HG03139 (cell line): ENCODE measurements at regions not wholly inside any gene's neighbourhood (a gene's known extent, or its start where the extent isn't known, plus 50 kb on each side); places are given as distances from the start of the nearest gene placed in this dataset.

Experiments used
- ATAC-seq: cut with Tn5 transposase; IDR thresholded peaks from one replicate; pipeline ENCODE4 v1.9.1; 2021; ENCODE audit not compliant: unreplicated experiment

DNA sequence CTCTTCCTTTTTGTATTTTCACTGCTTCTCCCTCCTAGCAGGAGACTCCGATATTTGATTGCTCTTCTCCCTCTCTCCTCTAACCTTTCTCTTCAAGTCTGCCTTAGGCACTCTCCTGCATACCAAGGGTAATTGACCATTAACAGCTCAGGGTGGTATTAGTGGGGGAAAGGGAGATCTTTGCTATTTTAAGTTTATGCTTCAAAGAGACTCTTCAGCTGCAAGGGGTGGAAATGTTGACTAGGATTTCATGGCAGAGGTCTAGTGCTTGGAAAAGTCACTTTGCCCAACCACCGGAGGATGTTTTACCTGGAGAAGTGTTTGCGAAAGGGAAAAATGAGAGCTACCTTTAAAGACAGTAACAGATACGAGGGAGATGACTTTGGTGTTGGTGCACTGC is 453.7 kb downstream of the SLC4A3 start:
- ATAC-seq = no peak

DNA sequence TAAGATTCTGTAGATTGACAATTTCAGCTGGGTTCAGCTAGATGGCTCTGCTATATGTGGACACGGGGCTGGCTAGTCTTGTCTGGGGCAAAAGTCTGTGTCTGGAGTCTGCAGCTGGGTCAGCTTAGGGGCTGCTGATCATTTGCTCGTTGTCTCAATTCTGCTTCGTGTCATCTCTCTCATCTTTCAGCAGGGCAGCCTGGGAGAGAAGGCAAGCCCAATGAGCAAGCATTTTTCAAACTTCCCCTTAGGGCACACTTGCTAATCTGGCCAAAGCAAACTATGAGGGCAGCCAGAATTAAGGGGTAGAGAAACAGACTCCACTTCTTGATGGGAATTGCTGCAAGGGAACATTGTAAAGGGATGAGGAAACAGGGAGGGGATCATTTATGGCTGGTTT is 462.6 kb downstream of the SLC4A3 start:
- ATAC-seq = no peak

- ATAC-seq = no peak
These were observed 469.0 kb downstream of the SLC4A3 start for GRCh38 chr2:220096406-220096805.

DNA sequence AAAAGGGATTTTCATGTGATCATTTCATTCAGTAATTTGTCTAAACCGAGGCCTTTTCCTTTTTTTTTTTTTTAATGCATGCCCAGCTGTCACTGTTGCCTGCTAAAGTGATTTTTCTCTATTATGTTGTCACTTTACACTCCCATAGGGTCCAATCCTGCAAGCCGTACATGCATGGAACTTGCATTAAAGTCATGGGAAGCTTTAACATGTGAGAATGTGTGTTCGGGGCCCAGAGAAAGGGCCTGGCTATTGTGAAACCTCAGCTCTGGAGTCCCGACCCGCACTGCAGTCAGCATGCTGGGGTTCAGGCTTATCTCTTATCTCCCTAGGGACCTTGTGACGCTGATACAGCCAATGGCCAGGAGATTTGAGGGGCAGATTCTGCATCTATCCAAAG is 474.6 kb downstream of the SLC4A3 start:
- no peak for ATAC-seq

DNA sequence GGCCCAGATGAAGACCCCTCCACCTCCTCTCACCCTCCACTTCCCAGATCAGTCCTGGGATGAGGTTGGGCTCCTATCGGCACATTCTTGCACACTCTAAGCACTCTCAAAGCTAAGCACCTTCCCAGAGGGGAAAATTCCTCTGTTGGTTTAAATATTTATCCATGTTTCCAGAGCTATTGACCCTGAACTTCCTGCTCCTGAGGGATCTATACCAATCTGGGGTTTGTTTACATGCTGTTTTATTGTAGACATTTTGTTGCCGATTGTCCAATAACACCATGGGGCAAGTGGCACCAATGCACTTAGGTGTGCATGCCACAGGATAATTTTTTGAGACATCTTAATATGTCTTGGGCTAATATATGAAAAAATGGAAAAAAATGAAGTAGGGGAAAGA is 476.2 kb downstream of the SLC4A3 start:
- ATAC-seq = no peak

DNA sequence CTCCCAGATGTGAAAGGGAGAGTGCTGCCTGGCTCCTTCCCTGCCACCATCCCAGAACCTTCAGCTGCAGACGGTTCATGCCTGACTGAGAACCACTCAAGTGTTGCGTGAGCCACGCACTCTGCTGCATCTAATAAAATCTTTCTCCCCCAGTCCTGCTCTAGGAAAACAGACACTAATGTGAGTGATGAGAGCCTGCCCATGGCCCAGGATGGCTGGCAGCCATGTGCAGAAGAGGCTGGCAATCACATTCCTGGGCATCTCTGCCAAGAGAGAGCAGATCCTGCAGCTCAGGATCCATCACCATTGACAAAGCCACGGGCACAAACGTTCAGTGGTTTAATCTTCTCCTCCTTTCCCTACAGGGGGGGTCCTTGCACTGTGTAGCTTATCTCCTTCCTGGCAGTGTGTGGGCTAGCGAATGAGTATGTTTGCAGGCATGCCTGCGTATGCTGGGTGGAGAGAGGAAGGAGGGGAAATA is 477.5 kb downstream of the SLC4A3 start:
- no peak for ATAC-seq

GRCh38 chr2:220106065-220106464 is 478.6 kb downstream of the SLC4A3 start:
- ATAC-seq = no peak

DNA sequence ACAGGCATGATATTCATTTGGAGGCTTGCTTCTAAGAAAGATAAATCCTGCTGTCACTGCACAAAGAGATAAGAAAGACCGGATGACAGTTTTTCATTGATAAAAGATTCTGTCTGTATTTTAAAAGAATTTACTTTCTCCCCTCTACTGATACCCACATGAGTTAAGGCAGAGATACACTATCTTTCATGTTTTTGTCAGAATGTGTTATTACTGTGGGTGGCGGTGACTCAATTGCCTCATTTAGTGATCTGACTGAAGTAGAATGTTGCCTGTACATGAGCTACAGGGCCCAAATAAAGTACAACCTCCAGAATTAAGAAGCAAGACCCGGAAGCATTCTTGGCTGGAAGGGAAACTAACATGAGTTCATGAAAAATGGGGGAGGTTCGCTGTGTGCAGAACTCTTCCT is 480.0 kb downstream of the SLC4A3 start:
- no peak for ATAC-seq

DNA sequence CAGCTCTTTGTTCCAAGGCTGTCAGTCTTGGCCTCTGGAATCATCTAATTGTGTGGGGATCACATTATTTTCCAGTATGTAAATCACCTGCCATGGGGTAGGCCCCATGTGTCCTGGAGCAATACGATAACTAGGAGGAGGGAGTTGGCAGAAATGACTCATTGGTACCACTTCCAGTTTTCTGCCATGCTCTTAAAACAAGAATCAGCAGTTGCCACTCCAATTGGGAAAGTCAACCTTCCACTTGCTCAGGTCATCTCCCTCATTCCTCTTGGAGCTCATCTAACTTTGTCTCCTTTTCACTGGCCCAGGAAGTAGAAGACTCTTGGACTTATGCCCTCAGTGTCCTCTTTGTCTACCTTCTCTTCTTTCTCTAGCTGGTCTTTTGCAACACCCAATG is 487.0 kb downstream of the SLC4A3 start:
- ATAC-seq = no peak

GRCh38 chr2:220117025-220117424 is 489.6 kb downstream of the SLC4A3 start:
- ATAC-seq = no peak

DNA sequence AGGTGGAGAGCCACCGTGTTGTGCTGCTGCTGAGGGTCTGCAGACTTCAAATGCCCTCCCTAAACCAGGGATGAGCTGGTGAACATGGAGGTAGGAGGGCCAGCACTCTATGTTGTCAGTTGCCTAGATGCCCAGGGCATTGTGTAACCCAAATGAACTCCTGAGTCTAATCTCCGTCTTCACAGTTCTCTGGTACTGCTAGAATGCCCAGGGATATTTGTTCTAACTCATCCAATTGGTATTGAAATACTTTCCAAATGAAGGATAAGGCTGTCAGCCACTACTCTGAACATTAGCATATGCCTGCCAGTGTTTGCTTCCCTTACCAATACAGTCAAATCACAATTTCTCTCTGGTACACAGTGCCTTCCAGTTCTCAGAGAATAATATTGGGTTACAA is 492.6 kb downstream of the SLC4A3 start:
- no peak for ATAC-seq

- no peak for ATAC-seq
These were observed 496.3 kb downstream of the SLC4A3 start for GRCh38 chr2:220123751-220124150.

DNA sequence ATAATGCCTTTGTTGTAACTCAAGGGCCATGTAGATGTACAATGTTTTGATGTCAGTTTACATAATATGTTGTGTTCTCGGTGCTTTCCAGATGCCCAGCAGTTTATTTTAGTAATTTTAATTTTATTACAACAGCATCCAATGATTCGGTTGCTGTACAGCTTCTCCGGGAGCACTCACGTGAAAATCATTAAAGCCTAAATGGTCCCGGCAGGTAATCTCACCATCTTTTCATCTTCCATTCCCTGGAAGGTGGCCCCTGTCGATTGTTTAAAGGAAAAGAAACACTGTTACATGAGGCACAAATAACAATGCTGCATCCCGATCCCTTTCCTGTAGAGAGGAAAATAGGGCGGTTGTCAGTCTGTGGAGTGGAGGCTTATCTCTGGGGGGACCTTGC is 498.1 kb downstream of the SLC4A3 start:
- no peak for ATAC-seq

- no peak for ATAC-seq
These were observed 499.9 kb downstream of the SLC4A3 start for GRCh38 chr2:220127311-220127710.

- no peak for ATAC-seq
These were observed 500.4 kb downstream of the SLC4A3 start for GRCh38 chr2:220127876-220128275.

GRCh38 chr2:220129391-220129790 is 502.0 kb downstream of the SLC4A3 start:
- no peak for ATAC-seq

GRCh38 chr2:220134756-220135534 is 507.5 kb downstream of the SLC4A3 start:
- no peak for ATAC-seq

DNA sequence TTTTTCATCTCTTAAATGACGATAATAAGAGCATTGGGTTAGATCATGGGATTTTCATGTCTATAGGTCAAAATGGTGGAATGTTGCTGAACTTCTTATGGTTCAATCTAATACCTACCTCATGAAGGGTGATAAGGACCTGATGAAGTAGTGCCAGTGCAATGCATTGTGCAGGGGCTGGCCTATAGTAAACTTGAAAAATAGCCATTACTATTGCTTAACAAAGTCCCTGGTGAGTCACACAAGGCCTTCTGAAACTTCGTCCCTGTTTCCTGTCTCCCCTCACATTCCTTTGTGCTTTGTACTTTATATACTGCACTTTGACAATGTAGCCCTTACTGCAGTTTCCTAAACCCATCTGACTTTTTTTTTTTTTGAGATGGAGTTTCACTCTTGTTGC is 515.9 kb downstream of the SLC4A3 start:
- ATAC-seq = no peak

- no peak for ATAC-seq
These were observed 517.0 kb downstream of the SLC4A3 start for GRCh38 chr2:220144411-220144810.

DNA sequence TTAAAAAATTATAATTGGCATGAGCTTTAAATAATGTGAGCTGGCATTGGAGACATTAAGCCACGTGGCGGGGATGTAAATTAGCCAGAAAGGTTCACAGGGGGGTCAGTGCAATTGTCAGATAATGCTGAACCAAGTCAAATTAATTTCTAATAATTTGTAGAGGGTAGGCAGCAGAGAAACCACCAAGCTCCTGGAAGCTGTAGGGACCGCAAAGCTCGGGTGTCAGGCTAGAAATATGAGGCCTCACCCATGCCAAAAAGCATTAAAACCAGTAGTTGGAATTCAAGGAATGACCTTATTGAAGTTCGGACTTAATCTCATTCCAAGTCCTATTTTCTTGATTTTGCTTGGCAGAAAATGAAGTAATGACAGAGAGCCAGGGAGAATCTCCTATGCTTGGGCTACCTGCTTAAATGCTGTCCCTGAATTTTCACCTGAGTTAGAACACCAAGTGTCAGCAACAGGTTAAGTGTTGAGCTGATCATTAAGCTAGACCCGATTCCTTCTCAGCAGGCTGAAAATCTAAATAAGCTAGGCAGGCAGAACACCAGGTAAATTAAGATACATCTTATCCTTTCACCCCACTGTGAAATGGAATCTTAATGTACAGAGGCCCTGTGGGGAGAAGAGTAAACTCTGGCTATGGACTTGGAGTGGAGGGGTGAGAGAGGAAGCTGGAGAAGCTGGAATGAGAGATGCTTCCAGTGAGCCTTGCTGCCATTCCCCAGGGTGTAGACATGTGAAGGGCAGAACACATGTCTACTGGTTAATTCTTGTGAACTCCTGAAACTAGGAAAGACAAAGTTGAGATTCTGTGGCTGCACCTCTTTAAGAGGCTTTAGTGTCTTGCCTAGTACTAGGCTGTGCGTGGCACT is 520.0 kb downstream of the SLC4A3 start:
- no peak for ATAC-seq

DNA sequence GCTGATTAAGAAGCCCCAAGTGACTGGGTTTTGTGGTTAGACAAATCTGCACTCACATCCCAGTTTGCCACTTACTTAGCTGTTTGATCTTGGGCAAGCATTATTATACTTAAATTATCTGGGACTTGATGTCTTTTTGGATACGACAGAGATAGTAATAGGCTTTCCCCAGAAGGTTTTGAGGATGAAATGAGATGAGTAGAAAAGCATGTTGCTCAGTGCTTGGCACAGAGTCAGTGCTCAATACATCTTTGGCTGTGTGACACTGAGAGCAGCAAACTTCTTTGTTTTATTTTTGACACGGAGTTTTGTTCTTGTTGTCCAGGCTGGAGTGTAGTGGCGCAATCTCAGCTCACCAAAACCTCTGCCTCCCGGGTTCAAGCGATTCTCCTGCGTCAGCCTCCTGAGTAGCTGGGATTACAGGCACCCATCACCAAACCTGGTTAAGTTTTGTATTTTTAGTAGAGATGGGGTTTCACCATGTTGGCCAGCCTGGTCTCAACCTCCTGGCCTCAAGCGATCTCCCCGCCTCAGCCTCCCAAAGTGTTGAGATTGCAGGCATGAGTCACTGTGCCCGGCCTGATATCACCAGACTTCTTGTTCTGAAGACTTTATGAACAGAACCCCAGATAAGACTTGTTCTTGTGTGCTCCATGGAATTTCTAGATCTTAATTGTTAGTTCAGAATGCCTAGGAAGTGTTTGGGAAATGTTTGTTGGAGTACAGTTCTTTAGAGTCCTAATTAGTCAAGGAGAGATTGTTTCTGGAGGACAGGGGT is 521.2 kb downstream of the SLC4A3 start:
- ATAC-seq = no peak
